ENCODE measurements at regions not wholly inside any gene's neighbourhood (a gene's known extent, or its start where the extent isn't known, plus 50 kb on each side); places are given as distances from the start of the nearest gene placed in this dataset.
"Not testable (repeated sequence)": the region's sequence is repeated elsewhere in the genome, so short reads cannot be mapped to it uniquely, and the experiment has no call there.

- 32 to 58% methylated on average over 1 of the region's 1 CpG for WGBS, 2 donors
- no peak for DNase-seq
- H3K4me1 ChIP-seq = no peaks in the 10 kb centered on the region
- H3K27me3 ChIP-seq = peaks cover 0 to 20% (median 0%) of the 10 kb centered on the region in 4 donors
- no peak for FAIRE-seq
- ATAC-seq = no peak
- intact Hi-C loops (cut with DNase I) = no loop called here
- H3K27ac ChIP-seq = no peak overlapping the region
- no peak for TF ChIP-seq CTCF (IDR thresholded peaks at IDR 0.05)
- H3K36me3 ChIP-seq = no peaks in the 10 kb centered on the region
- H3K9me3 ChIP-seq = no peaks in the 10 kb centered on the region
- no peak overlapping the region for H3K4me3 ChIP-seq
Measured at GRCh38 chrX:104372547-104372946, 117.8 kb upstream of the ESX1 start.

GRCh38 chrX:104370089-104370488 lies 115.4 kb upstream of the ESX1 start:
- H3K4me3 ChIP-seq = no peak overlapping the region
- FAIRE-seq (no peak), ATAC-seq (peak in 1 of 4 donors; percentile 43), DNase-seq (no peak)
- intact Hi-C loops (cut with DNase I) = no loop called here
- H3K9me3 ChIP-seq = no peaks in the 10 kb centered on the region
- no peaks in the 10 kb centered on the region for H3K36me3 ChIP-seq
- H3K4me1 ChIP-seq = no peaks in the 10 kb centered on the region
- 46 to 47% methylated on average over 2 of the region's 2 CpGs for WGBS, 2 donors
- no peak for TF ChIP-seq CTCF (IDR thresholded peaks at IDR 0.05)
- H3K27me3 ChIP-seq = peaks cover 0 to 20% (median 0%) of the 10 kb centered on the region in 4 donors
- no peak overlapping the region for H3K27ac ChIP-seq

GRCh38 chrX:104360774-104361173 lies 106.0 kb upstream of the ESX1 start:
- H3K27ac ChIP-seq; H3K4me3 ChIP-seq; ATAC-seq; FAIRE-seq; H3K27me3 ChIP-seq; H3K36me3 ChIP-seq; H3K4me1 ChIP-seq; H3K9me3 ChIP-seq; intact Hi-C loops (cut with DNase I); DNase-seq: not testable (repeated sequence)
- WGBS, 2 donors = 94 to 98% methylated on average over 2 of the region's 2 CpGs

- 33 to 34% methylated on average over 1 of the region's 1 CpG for WGBS, 2 donors
- intact Hi-C loops (cut with DNase I) = no loop called here
- Histone ChIP-seq H3K27ac (no peak overlapping the region), H3K9me3 (no peaks in the 10 kb centered on the region), H3K27me3 (peaks cover 0 to 4% (median 0%) of the 10 kb centered on the region in 4 donors), H3K36me3 (no peaks in the 10 kb centered on the region), H3K4me3 (no peak overlapping the region), H3K4me1 (no peaks in the 10 kb centered on the region)
- FAIRE-seq (no peak), ATAC-seq (no peak), DNase-seq (no peak)
- TF ChIP-seq CTCF (IDR thresholded peaks at IDR 0.05) = no peak
Measured at GRCh38 chrX:104359124-104359523, 104.4 kb upstream of the ESX1 start.

- no peak for FAIRE-seq
- WGBS, 2 donors = 48 to 58% methylated on average over 3 of the region's 3 CpGs
Measured at GRCh38 chrX:104351173-104351769, 96.5 kb upstream of the ESX1 start.

More at GRCh38 chrX:104351173-104351769, 96.5 kb upstream of the ESX1 start:
- ATAC-seq (peak in 1 of 4 donors; percentile 40), DNase-seq (no peak)
- Histone ChIP-seq H3K9me3 (no peaks in the 10 kb centered on the region), H3K27ac (no peak overlapping the region), H3K4me1 (no peaks in the 10 kb centered on the region), H3K36me3 (no peaks in the 10 kb centered on the region), H3K27me3 (peaks cover 0 to 24% (median 3%) of the 10 kb centered on the region in 4 donors), H3K4me3 (no peak overlapping the region)
- TF ChIP-seq CTCF (IDR thresholded peaks at IDR 0.05) = no peak
- intact Hi-C loops (cut with DNase I) = no loop called here

Measured in pancreas (tissue), 10 donors.